ENCODE measurements at regions not wholly inside any gene's neighbourhood (a gene's known extent, or its start where the extent isn't known, plus 50 kb on each side); places are given as distances from the start of the nearest gene placed in this dataset.

- TF ChIP-seq POLR2A (IDR thresholded peaks at IDR 0.05; ENCODE audit: low read length) (no peak), GATA1 (IDR thresholded peaks at IDR 0.05; ENCODE audit: low read depth, low read length) (no peak)
These were observed 489.5 kb downstream of the TNS1 start for GRCh38 chr2:217513258-217513657.
